PFSK-1 (cell line): ENCODE measurements at regions not wholly inside any gene's neighbourhood (a gene's known extent, or its start where the extent isn't known, plus 50 kb on each side); places are given as distances from the start of the nearest gene placed in this dataset.

ENCODE experiments used
- FOXP2 ChIP-seq: optimal IDR thresholded peaks from 2 replicates; pipeline ENCODE3; 2011; ENCODE audit warnings: borderline replicate concordance, control low read depth, inconsistent platforms; ENCODE audit not compliant: insufficient read depth; ENCODE audit errors: extremely low read length, extremely low read depth
- POLR2AphosphoS5 ChIP-seq: IDR thresholded peaks from 2 replicates; pipeline ENCODE4 v1.6.1; 2012; ENCODE audit warnings: low read depth, mild to moderate bottlenecking, control low read depth, low read length, moderate library complexity
- REST ChIP-seq, 2 experiments: IDR thresholded peaks; 2 replicates each; pipeline versions ENCODE4 v1.6.1 to v1.8.0; 2011 to 2012; ENCODE audit warnings: low read depth in 2 of 2, low read length in 2 of 2, control low read depth in 1 of 2, inconsistent platforms in 1 of 2, mild to moderate bottlenecking in 1 of 2, moderate library complexity in 1 of 2; ENCODE audit not compliant: insufficient read depth in 1 of 2
- SIN3A ChIP-seq: IDR thresholded peaks from 2 replicates; pipeline ENCODE4 v1.6.1; 2012; ENCODE audit warnings: mild to moderate bottlenecking, low read length, moderate library complexity, borderline replicate concordance; ENCODE audit not compliant: insufficient read depth
- TAF1 ChIP-seq: IDR thresholded peaks from 2 replicates; pipeline ENCODE4 v1.6.1; 2012; ENCODE audit warnings: low read length, control low read depth, borderline replicate concordance; ENCODE audit not compliant: insufficient read depth

DNA sequence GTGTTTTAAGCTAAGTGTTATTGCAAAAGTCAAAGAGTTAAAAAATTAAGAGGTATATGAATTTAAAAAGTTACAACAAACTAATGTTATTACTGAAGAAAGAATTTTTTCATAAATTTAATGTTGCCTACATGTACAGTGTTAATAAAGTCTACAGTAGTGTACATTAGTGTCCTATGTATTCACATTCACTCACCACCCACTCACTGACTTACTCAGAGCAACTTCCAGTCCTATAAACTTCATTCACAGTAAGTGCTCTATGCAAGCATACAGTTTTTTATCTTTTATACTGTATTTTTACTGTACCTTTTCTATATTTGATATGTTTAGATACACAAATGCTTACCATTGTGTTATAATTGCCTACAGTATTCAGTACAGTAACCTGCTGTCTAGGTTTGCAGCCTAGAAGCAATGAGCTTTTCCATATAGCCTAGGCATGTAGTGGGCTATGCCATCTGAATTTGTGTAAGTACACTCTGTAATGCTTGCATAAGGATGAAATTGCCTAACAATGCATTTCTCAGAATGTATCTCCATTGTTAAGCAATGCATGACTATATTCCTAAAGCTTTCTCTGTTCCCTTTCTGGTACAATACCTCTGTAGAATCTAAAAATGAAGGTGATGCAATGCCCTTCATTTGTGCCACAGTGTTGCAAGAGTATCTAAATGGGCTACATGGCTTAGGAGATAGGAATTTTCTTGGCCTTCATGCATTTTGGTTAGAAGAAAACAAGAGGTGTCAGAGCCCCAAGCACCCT is 370.8 kb upstream of the NT5C1B start:
- TF ChIP-seq TAF1 (no peak), REST (IDR thresholded peaks at IDR 0.05; ENCODE audit: insufficient read depth in 1 of 2, low read depth in 2 of 2, low read length in 2 of 2) (no peak), FOXP2 (no peak), SIN3A (no peak), POLR2AphosphoS5 (no peak)

- TF ChIP-seq SIN3A (no peak), POLR2AphosphoS5 (no peak), REST (IDR thresholded peaks at IDR 0.05; ENCODE audit: insufficient read depth in 1 of 2, low read depth in 2 of 2, low read length in 2 of 2) (no peak), FOXP2 (no peak), TAF1 (no peak)
These were observed 369.8 kb upstream of the NT5C1B start for GRCh38 chr2:18959200-18959599.

DNA sequence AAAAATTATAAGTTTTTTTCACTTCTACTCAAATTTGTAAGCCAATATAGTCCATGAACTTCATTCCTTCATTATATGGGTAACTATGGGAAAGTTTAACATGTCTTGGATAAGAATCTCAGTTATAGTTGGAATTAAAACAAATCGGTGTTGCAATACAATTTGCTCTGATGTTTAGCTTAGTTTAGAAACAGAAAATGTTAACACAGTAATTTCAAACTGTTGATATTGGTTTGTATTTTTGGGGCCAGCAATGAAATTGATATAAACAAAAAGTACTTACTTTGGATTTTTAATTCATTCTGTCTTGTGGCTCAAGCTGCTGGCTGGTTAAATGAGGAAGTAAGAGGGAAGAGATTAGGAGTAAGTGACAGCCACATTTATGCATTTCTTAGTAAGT is 368.5 kb upstream of the NT5C1B start:
- TF ChIP-seq TAF1 (no peak), POLR2AphosphoS5 (no peak), FOXP2 (no peak), SIN3A (no peak), REST (IDR thresholded peaks at IDR 0.05; ENCODE audit: insufficient read depth in 1 of 2, low read depth in 2 of 2, low read length in 2 of 2) (no peak)

DNA sequence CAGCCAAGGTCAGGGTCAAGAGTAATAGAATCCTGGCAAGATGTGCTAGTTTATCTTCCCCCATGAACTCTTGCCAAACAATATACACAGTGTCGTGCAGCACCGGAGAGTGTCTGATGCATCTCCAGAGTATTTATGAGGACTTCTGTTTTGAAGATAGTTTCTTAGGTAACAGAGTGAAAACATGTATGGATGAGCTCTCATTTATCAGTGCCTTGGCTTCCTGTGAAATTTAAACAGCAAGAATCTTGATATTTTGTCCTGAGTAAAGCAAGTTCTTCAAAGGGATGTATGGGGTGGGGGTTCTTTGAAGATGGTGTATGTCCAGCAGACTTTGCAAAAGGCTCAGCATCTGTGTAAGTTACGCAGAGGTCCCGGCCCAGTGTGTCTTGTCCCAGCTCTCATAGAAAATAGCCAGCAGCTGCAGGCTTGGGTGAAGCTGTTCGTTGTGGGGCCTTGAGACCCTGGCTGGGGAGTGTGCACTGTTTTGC is 361.0 kb upstream of the NT5C1B start:
- TF ChIP-seq TAF1 (no peak), POLR2AphosphoS5 (no peak), REST (IDR thresholded peaks at IDR 0.05; ENCODE audit: insufficient read depth in 1 of 2, low read depth in 2 of 2, low read length in 2 of 2) (no peak), SIN3A (no peak), FOXP2 (no peak)

- TF ChIP-seq REST (IDR thresholded peaks at IDR 0.05; ENCODE audit: insufficient read depth in 1 of 2, low read depth in 2 of 2, low read length in 2 of 2) (no peak), FOXP2 (no peak), TAF1 (no peak), SIN3A (no peak), POLR2AphosphoS5 (no peak)
These were observed 360.5 kb upstream of the NT5C1B start for GRCh38 chr2:18949871-18950270.
